ENCODE measurements at regions not wholly inside any gene's neighbourhood (a gene's known extent, or its start where the extent isn't known, plus 50 kb on each side); places are given as distances from the start of the nearest gene placed in this dataset.

GRCh38 chr9:23581931-23582330 lies 244.1 kb downstream of the ELAVL2 start:
- TF ChIP-seq ZNF18 (tag by site-specific recombination; IDR thresholded peaks at IDR 0.05) (no peak), ZNF558 (tag by site-specific recombination; IDR thresholded peaks at IDR 0.05) (no peak), ZNF311 (tag by site-specific recombination; IDR thresholded peaks at IDR 0.05; ENCODE audit: borderline replicate concordance) (no peak), ZNF202 (tag by site-specific recombination; IDR thresholded peaks at IDR 0.05; ENCODE audit: borderline replicate concordance) (no peak), ZNF621 (tag by site-specific recombination; IDR thresholded peaks at IDR 0.05) (no peak), ZNF404 (tag by site-specific recombination; IDR thresholded peaks at IDR 0.05) (no peak), ZNF624 (tag by site-specific recombination; IDR thresholded peaks at IDR 0.05) (no peak), ZNF292 (tag by site-specific recombination; IDR thresholded peaks at IDR 0.05; ENCODE audit: borderline replicate concordance, low read depth) (no peak), BCL6B (tag by site-specific recombination; IDR thresholded peaks at IDR 0.05) (no peak), ZNF398 (tag by site-specific recombination; IDR thresholded peaks at IDR 0.05) (no peak), ZNF266 (tag by site-specific recombination; IDR thresholded peaks at IDR 0.05; ENCODE audit: low read depth) (no peak), ZNF302 (tag by site-specific recombination; IDR thresholded peaks at IDR 0.05; ENCODE audit: low read depth) (no peak), ZBTB1 (tag by site-specific recombination; IDR thresholded peaks at IDR 0.05) (no peak)
- H3K27ac ChIP-seq (ENCODE audit: extremely low read depth, low read depth, low read length): no peak overlapping the region
- ChIA-PET POLR2A (no interaction called here), CTCF (no interaction called here)
- H3K36me3 ChIP-seq (ENCODE audit: control insufficient read depth in 2 of 2, insufficient read depth in 1 of 2, low read length in 2 of 2): no peaks in the 10 kb centered on the region
- H3K4me3 ChIP-seq (ENCODE audit: low read depth, low read length): no peak overlapping the region
- H3K9me3 ChIP-seq (ENCODE audit: control insufficient read depth, insufficient read depth, low read depth, low read length): no peaks in the 10 kb centered on the region
- H3K4me1 ChIP-seq (ENCODE audit: control insufficient read depth, insufficient read depth, low read length): no peaks in the 10 kb centered on the region

- no peaks in the 10 kb centered on the region for H3K36me3 ChIP-seq (ENCODE audit: control insufficient read depth in 2 of 2, insufficient read depth in 1 of 2, low read length in 2 of 2)
- no peak overlapping the region for H3K27ac ChIP-seq (ENCODE audit: extremely low read depth, low read depth, low read length)
- ChIA-PET POLR2A (no interaction called here), CTCF (no interaction called here)
- no peak overlapping the region for H3K4me3 ChIP-seq (ENCODE audit: low read depth, low read length)
- H3K4me1 ChIP-seq (ENCODE audit: control insufficient read depth, insufficient read depth, low read length): no peaks in the 10 kb centered on the region
- no peaks in the 10 kb centered on the region for H3K9me3 ChIP-seq (ENCODE audit: control insufficient read depth, insufficient read depth, low read depth, low read length)
- no peak for TF ChIP-seq TCF7L2 (IDR thresholded peaks at IDR 0.05; ENCODE audit: borderline replicate concordance, low read depth, low read length)
- TF ChIP-seq HOXC10 (CRISPR knock-in tag; IDR thresholded peaks at IDR 0.05): no peak
- no peak for TF ChIP-seq GFI1B (tag by site-specific recombination; IDR thresholded peaks at IDR 0.05)
- no peak for TF ChIP-seq YY2 (tag by site-specific recombination; IDR thresholded peaks at IDR 0.05)
- no peak for TF ChIP-seq ZNF416 (tag by site-specific recombination; IDR thresholded peaks at IDR 0.05)
- TF ChIP-seq ZNF112 (tag by site-specific recombination; IDR thresholded peaks at IDR 0.05): no peak
- TF ChIP-seq ZNF292 (tag by site-specific recombination; IDR thresholded peaks at IDR 0.05; ENCODE audit: borderline replicate concordance, low read depth): no peak
- TF ChIP-seq ZNF473 (tag by site-specific recombination; IDR thresholded peaks at IDR 0.05): no peak
- TF ChIP-seq ZNF548 (tag by site-specific recombination; IDR thresholded peaks at IDR 0.05): no peak
- TF ChIP-seq SETDB1 (IDR thresholded peaks at IDR 0.05; ENCODE audit: insufficient read length, low read length): no peak
- TF ChIP-seq ZBTB48 (tag by site-specific recombination; IDR thresholded peaks at IDR 0.05): no peak
- TF ChIP-seq ZNF391 (tag by site-specific recombination; IDR thresholded peaks at IDR 0.05; ENCODE audit: borderline replicate concordance, low read depth): no peak
- no peak for TF ChIP-seq ZNF626 (tag by site-specific recombination; IDR thresholded peaks at IDR 0.05)
- no peak for TF ChIP-seq ELK4 (IDR thresholded peaks at IDR 0.05; ENCODE audit: borderline replicate concordance, low read depth, low read length)
- TF ChIP-seq ATF2 (tag by site-specific recombination; IDR thresholded peaks at IDR 0.05; ENCODE audit: low read depth): no peak
- TF ChIP-seq ZNF692 (tag by site-specific recombination; IDR thresholded peaks at IDR 0.05): no peak
- TF ChIP-seq ZNF394 (tag by site-specific recombination; IDR thresholded peaks at IDR 0.05; ENCODE audit: borderline replicate concordance): no peak
These were observed 243.2 kb downstream of the ELAVL2 start for GRCh38 chr9:23582836-23583235.
